Fibroblast of the aortic adventitia (primary cell): ENCODE measurements at regions not wholly inside any gene's neighbourhood (a gene's known extent, or its start where the extent isn't known, plus 50 kb on each side); places are given as distances from the start of the nearest gene placed in this dataset.
A peak's percentile ranks its signal among the peaks of the same experiment; 100 is the strongest.

ENCODE experiments used
- DNase-seq: peaks from one replicate; pipeline ENCODE4 v3.0.0-alpha.2; 2010; ENCODE audit warnings: low read depth
- H3K4me3 ChIP-seq: 2 replicates; pipeline ENCODE4 v1.5.1; 2011; ENCODE audit warnings: low read depth, mild to moderate bottlenecking, control low read depth, low read length, moderate library complexity
- TF ChIP-seq, protein P1 (sequence below): IDR thresholded peaks from 2 replicates; pipeline ENCODE4 v1.5.1; 2011; ENCODE audit warnings: mild to moderate bottlenecking, low read length, control low read depth, inconsistent platforms; ENCODE audit not compliant: insufficient read depth

DNA sequence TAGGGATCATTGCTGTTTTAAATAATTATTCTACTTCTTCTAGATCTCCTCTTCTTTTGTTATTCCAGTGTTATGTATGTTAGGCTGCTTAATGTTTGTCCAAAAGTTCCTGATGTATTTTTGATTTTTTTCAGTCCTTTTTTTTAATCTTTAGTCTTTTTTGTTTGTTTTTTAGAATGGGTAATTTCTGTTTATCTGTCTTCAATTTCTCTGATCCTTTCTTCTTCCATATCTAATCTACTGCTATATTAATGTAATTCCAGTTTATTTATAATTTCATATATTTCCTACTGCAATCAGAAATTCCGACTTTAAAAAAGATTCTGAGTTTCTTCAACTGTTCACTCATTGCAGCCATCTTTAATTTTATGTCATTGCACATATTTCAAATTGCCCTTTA is 452.8 kb upstream of the POT1 start:
- no peak for DNase-seq
- TF ChIP-seq, protein P1, sequence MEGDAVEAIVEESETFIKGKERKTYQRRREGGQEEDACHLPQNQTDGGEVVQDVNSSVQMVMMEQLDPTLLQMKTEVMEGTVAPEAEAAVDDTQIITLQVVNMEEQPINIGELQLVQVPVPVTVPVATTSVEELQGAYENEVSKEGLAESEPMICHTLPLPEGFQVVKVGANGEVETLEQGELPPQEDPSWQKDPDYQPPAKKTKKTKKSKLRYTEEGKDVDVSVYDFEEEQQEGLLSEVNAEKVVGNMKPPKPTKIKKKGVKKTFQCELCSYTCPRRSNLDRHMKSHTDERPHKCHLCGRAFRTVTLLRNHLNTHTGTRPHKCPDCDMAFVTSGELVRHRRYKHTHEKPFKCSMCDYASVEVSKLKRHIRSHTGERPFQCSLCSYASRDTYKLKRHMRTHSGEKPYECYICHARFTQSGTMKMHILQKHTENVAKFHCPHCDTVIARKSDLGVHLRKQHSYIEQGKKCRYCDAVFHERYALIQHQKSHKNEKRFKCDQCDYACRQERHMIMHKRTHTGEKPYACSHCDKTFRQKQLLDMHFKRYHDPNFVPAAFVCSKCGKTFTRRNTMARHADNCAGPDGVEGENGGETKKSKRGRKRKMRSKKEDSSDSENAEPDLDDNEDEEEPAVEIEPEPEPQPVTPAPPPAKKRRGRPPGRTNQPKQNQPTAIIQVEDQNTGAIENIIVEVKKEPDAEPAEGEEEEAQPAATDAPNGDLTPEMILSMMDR: no peak
- H3K4me3 ChIP-seq: no peak overlapping the region

DNA sequence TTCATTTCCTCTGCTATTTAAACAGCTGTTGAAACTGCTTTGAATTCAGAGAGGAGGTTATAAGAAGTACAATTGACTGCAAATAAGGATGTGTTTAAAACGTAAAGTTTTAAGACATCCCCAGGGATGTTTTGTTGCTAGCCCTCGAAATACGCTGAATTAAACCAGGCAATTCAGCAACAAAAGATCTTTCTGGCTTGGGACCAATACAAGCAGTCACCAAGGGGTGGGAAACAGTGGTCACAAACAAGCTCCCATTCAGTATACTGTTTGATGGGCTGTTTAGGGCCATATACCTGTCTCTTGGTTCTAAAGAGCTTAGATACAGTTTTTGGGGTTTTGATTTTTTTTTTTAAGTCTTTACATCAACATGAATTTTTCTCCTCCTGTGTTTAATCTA is 446.3 kb upstream of the POT1 start:
- TF ChIP-seq, protein P1: no peak
- H3K4me3 ChIP-seq: no peak overlapping the region
- no peak for DNase-seq

DNA sequence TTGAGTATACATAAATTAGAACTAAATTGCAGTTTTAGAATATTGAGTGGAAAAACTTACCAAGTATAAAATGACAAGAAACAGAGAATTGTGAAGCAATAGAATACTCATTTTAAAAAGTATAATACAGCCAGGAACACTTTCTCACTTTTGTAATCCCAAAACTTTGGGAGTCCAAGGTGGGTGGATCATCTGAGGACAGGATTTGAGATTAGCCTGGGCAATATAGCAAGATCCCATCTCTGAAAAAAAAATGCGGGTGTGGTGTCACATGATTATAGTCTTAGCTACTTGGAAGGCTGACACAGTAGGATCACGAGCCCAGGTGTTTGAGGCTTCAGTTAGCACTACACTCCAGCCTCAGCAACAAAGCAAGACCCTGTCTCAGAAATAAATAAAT is 440.9 kb upstream of the POT1 start:
- no peak overlapping the region for H3K4me3 ChIP-seq
- TF ChIP-seq, protein P1: no peak
- DNase-seq: no peak

DNA sequence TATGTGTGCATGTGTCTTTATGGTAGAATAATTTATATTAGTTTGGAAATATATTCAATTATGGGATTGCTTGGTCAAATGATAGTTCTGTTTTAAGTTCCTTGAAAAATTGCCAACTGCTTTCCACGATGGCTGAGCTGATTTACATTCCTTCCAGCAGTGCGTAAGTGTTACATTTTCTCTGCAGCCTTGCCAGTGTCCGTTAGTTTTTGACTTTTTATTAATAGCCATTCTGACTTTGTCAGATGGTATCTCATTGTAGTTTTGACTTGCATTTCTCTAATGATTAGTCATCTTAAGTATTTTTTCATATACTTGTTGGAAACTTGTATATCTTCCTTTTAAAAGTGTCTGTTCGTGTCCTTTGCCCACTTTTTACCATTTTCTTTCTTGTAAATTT is 434.2 kb upstream of the POT1 start:
- peak; percentile 61 for DNase-seq
- H3K4me3 ChIP-seq: no peak overlapping the region
- TF ChIP-seq, protein P1: no peak

DNA sequence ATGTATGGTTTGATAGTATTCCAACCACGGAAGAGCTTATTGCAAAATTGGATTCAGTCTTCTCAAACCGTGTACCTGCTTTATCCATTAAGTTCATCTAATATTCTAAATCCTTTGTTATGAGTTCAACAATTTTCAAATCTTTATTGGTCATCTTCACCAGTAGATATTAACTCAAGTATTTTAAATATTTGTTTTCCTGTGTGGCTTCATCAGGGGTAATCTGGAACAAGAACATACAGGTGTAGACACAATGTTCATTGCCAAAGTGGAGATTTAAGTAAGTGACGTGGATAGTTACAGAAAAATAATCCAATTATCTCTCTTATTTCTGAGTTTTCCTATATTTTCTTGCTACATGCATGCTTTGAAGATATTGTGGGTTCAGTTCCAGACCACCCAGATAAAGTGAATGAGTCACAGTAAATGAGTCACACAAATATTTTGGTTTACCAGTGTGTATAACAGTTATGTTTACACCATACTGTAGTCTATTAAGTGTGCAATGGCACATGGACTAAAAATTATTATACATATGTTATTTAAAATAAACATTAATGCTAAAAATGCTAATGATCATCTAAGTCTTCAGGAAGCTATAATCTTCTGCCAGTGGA is 429.0 kb upstream of the POT1 start:
- TF ChIP-seq, protein P1: no peak

DNA sequence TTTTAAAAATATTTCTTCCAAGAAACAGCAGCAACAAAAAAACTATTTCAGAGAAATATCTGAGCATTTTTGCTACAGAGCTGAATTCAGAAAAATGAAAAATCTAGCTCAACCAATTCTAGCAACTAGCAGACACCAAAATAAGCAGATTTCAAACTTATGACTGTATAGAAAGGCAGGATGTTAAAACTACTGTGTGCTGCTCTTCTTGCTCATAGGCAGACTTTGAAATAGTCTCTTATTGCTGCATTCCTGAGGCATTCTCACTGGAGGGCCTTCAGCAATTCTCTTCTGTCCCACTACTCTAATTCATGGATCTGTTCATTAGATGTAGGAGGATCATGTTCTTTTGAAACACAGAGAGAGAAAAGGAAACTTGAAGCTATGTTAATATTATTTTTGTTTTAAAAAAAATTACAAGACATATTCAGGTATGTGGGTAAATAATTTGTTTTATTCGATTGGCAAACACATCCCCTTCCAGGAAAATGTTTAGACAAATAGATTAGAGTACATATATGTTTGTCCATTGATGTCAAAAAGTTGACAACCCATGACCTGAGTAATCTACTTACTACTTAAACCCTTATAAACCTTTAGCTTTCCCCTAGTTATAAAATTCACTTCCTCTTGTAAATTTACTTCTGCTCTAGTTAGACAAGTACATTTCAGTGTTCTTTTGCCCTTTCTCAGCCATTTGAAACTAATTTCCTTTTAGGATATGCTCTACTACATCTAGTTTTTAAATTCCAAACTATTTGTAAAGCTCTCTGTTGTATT is 428.2 kb upstream of the POT1 start:
- no peak overlapping the region for H3K4me3 ChIP-seq
- TF ChIP-seq, protein P1: no peak
- peak; percentile 8 for DNase-seq

More for the DNA sequence above, 429.0 kb upstream of the POT1 start:
- peak; percentile 4 for DNase-seq
- no peak overlapping the region for H3K4me3 ChIP-seq
